ENCODE measurements at regions not wholly inside any gene's neighbourhood (a gene's known extent, or its start where the extent isn't known, plus 50 kb on each side); places are given as distances from the start of the nearest gene placed in this dataset.

GRCh38 chr4:152022543-152022942, 261.7 kb upstream of the GATB start:
- TF ChIP-seq CTCF (IDR thresholded peaks at IDR 0.05) = no peak
- no peak for TF ChIP-seq POLR2A (IDR thresholded peaks at IDR 0.05)
